ENCODE measurements at regions not wholly inside any gene's neighbourhood (a gene's known extent, or its start where the extent isn't known, plus 50 kb on each side); places are given as distances from the start of the nearest gene placed in this dataset.

DNA sequence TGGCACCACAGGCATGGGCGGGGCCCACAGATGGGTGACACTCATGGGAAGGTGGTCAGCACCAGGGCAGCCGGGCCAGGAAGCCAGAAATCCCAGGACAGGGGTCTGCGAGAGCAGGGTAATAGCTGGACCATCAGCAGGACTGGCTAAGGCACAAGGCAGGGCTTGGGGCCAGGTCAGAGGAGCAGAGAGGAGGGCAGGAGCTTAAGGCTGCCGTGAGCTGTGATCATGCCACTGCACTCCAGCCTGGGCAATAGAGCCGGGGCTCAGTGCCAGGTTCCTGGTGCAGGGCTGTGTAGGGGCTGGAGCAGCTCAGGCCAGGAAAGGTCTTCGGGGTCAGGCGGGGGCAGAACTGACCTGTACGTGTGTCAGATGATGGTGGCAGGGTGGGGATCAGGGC, 64.2 kb upstream of the LINGO1 start:
- no peak overlapping the region for H3K27ac Mint-ChIP-seq
- H3K27me3 Mint-ChIP-seq: peaks cover 45% of the 10 kb centered on the region

DNA sequence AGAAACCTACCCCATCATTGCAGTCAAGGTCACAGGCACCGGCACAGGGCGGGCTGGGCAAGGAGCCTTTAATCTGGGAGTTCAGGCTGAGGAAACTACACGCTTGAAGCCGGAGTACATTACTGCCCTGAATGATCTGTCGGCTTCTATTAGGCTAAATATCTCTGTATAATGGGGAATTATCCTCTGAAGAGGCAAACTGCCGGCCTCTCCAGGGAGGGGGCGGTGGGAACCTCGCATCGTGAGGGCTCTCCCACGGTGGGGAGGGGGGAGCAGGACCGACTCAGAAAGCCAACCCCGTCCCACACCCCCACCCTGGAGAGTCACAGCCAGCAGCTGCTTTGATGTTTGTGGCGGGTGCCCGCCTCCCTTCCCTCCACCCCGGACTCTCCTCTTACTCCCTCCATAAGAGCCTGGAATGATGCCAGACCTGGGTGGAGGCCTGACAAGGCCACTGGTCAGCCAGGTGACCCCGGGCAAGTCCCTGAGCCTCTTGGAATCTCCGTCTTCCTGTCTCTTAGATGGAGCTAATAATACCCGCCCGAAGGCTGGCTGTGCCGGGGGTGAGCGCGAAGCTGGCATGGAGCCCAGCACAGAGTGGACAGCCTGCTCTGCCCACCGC, 63.4 kb upstream of the LINGO1 start:
- H3K4me3 Mint-ChIP-seq: no peak overlapping the region
- H3K27me3 Mint-ChIP-seq: peaks cover 53% of the 10 kb centered on the region
- ATAC-seq (no peak), DNase-seq (no peak)
- H3K9me3 Mint-ChIP-seq: peaks cover 0 to 5% of the 10 kb centered on the region in 2 donors
- no peak overlapping the region for H3K27ac Mint-ChIP-seq
- no peaks in the 10 kb centered on the region for H3K4me1 Mint-ChIP-seq

More for the DNA sequence above, 64.2 kb upstream of the LINGO1 start:
- no peak overlapping the region for H3K4me3 Mint-ChIP-seq
- H3K9me3 Mint-ChIP-seq: peaks cover 0 to 5% of the 10 kb centered on the region in 2 donors
- no peaks in the 10 kb centered on the region for H3K4me1 Mint-ChIP-seq
- ATAC-seq (no peak), DNase-seq (no peak)

DNA sequence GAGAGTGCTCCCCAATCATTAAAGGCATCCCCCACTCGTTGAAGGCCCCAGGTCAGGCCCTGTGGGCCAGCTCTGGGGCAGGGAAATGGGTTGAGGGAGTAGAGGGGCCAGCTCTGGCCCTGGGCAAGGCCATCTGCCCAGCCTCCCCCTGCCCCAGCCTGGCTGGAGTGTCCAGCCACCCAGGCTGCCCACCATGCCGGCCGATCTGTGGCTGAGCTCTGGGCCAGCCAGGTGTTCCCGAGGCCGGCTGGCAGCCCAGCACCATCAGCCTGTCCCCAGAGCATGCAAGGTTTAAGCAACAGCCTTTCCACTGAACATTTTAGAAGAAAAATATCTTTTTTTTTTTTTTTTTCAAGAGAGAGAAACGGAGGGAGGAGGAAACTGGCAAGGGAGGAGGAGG, 62.8 kb upstream of the LINGO1 start:
- Mint-ChIP-seq H3K4me3 (no peak overlapping the region), H3K27ac (no peak overlapping the region), H3K4me1 (no peaks in the 10 kb centered on the region), H3K9me3 (peaks cover 0 to 5% of the 10 kb centered on the region in 2 donors), H3K27me3 (peaks cover 59% of the 10 kb centered on the region)
- ATAC-seq (no peak), DNase-seq (no peak)

DNA sequence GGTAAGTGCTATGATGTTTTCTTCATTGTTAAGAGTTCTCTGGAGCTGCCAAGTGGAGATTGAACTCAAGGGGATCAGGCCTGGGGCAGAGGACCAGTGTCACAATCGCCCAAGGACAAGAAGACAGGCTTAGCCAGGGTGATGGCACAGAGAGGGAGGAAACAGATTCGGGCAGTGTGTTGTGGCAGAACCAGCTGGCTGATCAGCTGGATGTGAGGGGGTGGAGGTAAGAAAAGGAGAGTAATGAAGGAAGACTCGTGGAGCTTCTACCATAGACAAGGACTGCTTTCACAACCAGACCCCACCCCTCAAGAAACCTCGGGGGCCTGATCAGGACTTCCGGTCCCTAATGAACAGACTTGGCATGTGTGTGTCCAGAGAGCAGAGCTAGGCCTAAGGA, 60.9 kb upstream of the LINGO1 start:
- Mint-ChIP-seq H3K4me1 (no peaks in the 10 kb centered on the region), H3K27me3 (peaks cover 75% of the 10 kb centered on the region), H3K9me3 (no peaks in the 10 kb centered on the region), H3K4me3 (no peak overlapping the region), H3K27ac (no peak overlapping the region)
- ATAC-seq (no peak), DNase-seq (no peak)

DNA sequence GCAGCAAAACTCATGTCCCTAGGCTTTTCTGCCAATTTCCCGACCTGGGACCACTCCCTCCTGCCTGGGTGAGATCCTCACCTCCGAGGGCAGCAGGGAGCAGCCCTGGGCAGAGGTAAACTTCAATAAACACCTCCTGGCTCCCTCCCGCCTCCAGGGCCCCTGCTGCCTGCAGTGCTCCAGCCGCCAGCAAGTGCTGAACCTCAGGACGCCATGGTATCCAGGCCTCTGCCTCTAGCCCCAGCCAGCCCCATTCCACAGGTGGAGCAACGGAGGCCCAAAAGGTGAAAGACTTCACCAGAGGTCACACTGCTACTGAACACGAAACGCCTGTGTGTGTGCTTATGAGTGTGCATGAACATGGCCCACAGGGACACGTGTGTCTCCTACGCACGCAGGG, 59.9 kb upstream of the LINGO1 start:
- Mint-ChIP-seq H3K27me3 (peaks cover 66% of the 10 kb centered on the region), H3K4me1 (no peaks in the 10 kb centered on the region), H3K27ac (no peak overlapping the region), H3K4me3 (no peak overlapping the region), H3K9me3 (no peaks in the 10 kb centered on the region)
- ATAC-seq: no peak
- no peak for DNase-seq

DNA sequence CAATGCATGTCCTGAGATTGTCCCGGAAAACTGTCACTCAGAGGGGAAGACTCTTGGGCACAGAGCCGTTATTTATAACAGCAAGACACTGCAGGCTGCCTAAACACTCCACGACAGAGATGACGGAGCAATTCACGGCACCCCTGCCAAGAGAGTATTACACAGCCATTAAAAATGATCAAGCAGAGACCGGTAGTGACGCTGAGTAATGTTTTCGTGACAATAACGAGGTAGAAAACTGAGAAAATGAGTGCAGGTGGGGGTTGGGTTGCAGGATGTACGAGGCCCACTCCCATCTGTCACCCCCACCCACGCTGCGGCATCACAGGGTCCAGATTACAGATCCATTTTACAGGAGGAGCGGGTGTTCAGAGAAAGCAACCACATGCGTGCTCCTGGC, 58.9 kb upstream of the LINGO1 start:
- ATAC-seq (no peak), DNase-seq (no peak)
- Mint-ChIP-seq H3K4me3 (no peak overlapping the region), H3K9me3 (no peaks in the 10 kb centered on the region), H3K27me3 (peaks cover 62% of the 10 kb centered on the region), H3K4me1 (no peaks in the 10 kb centered on the region), H3K27ac (no peak overlapping the region)

DNA sequence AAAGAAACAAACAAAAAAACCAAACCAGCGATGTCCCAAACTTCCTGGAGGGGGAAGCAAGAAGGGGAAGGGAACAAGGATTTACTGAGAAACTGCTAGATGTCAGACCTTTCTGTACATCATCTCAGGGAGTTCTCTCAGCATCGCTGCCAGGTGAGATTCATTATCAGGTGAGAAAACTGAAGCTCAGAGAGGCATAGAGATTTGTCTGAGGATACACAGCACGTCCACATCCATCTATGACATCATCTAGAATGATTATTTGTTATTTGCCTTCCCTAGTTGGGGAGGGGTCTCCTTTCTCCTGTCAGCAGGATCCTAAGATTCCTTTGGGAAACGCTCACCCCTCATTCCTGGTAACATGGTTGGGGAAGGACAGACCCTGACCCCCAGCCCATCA, 57.1 kb upstream of the LINGO1 start:
- no peak overlapping the region for H3K27ac Mint-ChIP-seq
- no peaks in the 10 kb centered on the region for H3K9me3 Mint-ChIP-seq
- H3K4me1 Mint-ChIP-seq: no peaks in the 10 kb centered on the region
- ATAC-seq: no peak
- H3K4me3 Mint-ChIP-seq: no peak overlapping the region
- DNase-seq: no peak
- peaks cover 61% of the 10 kb centered on the region for H3K27me3 Mint-ChIP-seq

DNA sequence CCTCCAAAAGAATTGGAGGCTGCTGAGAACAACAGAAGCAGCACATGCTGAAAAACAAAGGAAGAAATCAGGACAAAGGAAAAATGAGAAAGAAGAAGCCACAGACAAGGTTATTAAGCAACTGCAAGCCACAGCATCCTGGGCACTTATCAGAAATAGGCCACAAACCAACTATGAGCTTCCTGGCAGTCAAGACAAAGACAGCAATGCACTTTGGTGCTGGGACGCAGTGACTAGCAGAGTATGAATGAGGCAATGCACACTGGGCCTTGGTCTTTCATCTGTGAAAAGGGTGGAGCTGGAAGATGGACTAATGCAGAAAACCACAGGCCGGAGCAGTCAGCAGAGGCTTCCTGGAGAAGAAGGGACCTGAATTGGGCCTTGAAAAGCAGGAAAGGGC, 56.0 kb upstream of the LINGO1 start:
- DNase-seq (no peak), ATAC-seq (no peak)
- H3K27me3 Mint-ChIP-seq: peaks cover 55% of the 10 kb centered on the region
- no peak overlapping the region for H3K4me3 Mint-ChIP-seq
- H3K9me3 Mint-ChIP-seq: no peaks in the 10 kb centered on the region
- no peak overlapping the region for H3K27ac Mint-ChIP-seq
- H3K4me1 Mint-ChIP-seq: no peaks in the 10 kb centered on the region

DNA sequence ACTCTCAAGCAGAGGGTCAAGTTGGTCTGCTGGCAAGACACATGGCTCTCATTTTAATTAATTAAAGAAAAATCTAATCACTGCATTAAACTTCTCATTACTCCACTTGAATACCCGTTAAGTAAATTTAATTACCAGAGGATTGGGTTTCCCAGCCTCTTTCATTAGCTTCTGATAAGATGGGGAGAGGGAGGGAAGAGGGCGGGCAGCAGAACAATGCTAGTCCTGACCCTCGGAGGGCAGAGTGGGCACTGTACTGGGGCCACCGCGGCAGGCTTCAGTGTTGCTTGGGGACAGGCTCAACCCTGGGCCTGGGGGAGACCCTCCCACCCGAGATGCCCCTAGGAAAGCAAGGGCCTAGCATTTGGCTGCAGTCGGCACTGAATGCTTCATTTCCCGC, 55.6 kb upstream of the LINGO1 start:
- no peak for DNase-seq
- Mint-ChIP-seq H3K9me3 (no peaks in the 10 kb centered on the region), H3K4me1 (no peaks in the 10 kb centered on the region), H3K27ac (no peak overlapping the region), H3K27me3 (peaks cover 55% of the 10 kb centered on the region), H3K4me3 (no peak overlapping the region)
- no peak for ATAC-seq

DNA sequence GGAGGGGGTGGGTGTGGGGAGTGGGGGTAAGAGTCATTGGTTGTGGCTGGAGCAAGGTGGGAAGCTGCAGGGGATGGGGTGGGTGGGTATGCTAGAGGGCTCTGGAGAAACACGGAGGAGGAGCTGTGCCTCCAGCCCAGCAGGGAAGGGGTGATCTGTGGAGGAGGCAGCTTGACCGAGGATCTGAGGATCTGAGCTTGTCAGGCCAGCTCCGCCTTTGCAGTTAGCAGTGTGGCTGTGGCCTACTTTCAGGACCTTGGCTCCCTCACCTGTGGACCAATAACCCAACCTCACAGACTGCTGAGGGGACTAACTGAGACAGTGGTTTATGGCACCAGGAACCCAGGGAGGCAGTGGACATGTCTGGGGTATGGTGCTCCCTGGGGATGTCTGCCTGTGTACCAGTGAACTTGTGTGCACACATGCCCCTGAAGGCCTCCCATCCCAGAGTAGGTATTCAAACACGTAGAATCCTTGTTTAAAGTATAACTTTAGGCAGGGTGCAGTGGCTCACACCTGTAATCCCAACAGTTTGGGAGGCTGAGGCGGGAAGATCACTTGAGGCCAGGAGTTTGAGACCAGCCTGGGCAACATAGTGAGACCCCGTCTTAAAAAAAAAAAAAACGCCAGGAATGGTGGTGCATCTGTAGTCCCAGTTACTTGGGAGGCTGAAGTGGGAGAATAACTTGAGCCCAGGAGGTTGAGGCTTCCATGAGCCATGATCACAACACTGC, 52.5 kb upstream of the LINGO1 start:
- DNase-seq: no peak
- Mint-ChIP-seq H3K4me1 (no peaks in the 10 kb centered on the region), H3K4me3 (no peak overlapping the region), H3K27me3 (peaks cover 55% of the 10 kb centered on the region), H3K27ac (no peak overlapping the region), H3K9me3 (no peaks in the 10 kb centered on the region)
- no peak for ATAC-seq

DNA sequence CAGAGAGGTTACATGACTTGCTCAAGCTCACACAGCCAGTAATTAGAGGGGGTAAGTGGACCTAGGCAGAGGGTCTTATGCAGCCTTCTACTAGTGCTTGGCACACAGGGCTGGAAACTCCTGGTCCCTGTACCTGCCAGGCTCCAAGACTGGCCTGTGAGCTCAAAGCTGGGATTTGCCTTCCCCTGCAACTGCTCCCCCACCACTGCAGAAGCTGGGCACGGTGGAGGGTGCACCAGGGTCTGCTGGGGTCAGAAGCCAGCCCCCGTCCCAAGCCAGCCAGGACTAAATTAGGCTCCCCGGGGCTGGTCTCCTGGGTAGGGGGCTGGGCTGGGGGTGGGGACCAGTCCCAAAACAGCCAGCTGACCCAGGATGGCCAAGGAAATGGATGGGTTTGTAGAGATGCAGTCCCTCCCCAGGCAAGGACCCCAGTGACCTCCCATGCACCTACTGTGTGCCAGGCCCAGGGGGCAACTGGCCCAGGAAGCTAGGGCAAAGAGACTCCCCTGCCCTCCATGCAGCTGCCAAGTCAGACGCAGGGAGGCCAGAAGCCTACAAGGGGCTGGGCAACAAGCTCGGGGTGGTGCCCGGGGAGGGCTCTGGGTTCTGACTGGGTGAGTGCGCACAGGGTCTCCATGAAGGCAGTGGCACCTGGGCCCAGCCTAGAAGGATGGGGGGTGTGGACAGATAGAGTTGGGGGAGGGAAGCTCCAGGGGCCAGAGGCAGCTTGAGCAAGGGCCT, 51.8 kb upstream of the LINGO1 start:
- no peak overlapping the region for H3K4me3 Mint-ChIP-seq

DNA sequence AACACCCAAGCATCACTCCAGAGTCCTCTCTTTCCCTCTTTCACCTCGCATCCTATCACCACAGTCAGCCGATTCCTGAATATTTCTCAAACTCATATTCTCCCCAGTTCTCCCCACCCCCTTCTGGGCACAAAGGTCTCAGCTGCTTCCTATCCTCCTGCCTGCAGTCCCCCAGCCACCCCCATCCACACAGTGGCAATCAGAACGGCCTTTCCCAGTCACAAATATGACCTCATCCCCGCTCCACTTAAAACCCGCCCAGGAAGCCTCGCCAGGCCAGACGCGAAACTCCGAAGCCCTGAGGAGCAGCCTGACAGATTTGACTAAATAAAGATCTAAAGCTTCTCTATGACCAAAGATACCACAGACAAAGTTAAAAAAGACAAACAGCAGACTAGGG, 49.9 kb upstream of the LINGO1 start:
- Mint-ChIP-seq H3K9me3 (no peaks in the 10 kb centered on the region), H3K27me3 (peaks cover 53% of the 10 kb centered on the region), H3K4me3 (no peak overlapping the region), H3K4me1 (no peaks in the 10 kb centered on the region), H3K27ac (no peak overlapping the region)
- DNase-seq: no peak
- no peak for ATAC-seq

More for the DNA sequence above, 51.8 kb upstream of the LINGO1 start:
- ATAC-seq: peak; percentile 7
- no peak for DNase-seq
- Mint-ChIP-seq H3K9me3 (no peaks in the 10 kb centered on the region), H3K4me1 (no peaks in the 10 kb centered on the region), H3K27me3 (peaks cover 53% of the 10 kb centered on the region), H3K27ac (no peak overlapping the region)

Measured in stimulated activated naive CD8-positive, alpha-beta T cell treated with anti-CD3 and anti-CD28 coated beads, Interleukin-15, amount 100 ng/mL, for 72 hours (primary cell).